ENCODE measurements at regions not wholly inside any gene's neighbourhood (a gene's known extent, or its start where the extent isn't known, plus 50 kb on each side); places are given as distances from the start of the nearest gene placed in this dataset.

DNA sequence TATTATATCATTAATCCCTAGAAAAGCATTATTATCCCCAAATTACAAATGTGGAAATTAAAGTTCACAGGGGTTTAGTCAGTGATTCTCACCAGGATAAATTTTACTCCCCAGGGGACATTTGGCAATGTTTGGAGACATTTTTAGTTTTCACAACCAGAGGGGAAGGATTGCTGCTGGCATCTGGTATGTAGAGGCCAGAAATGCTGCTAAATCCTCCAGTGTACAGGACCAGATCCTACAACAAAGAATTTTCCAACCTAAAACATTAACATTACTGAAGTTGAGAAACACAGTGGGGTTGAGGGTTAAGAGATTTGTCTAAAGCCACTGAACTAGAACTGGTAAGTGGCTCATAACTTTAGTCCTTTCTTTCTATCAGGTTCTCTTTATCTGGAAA lies 162.0 kb upstream of the SYT6 start:
- no peak for DNase-seq (ENCODE audit: extremely low read depth in 1 of 2, low read depth in 1 of 2)

- DNase-seq (ENCODE audit: extremely low read depth in 1 of 2, low read depth in 1 of 2), result no peak
Measured at GRCh38 chr1:114314576-114314975, 160.9 kb upstream of the SYT6 start.

DNA sequence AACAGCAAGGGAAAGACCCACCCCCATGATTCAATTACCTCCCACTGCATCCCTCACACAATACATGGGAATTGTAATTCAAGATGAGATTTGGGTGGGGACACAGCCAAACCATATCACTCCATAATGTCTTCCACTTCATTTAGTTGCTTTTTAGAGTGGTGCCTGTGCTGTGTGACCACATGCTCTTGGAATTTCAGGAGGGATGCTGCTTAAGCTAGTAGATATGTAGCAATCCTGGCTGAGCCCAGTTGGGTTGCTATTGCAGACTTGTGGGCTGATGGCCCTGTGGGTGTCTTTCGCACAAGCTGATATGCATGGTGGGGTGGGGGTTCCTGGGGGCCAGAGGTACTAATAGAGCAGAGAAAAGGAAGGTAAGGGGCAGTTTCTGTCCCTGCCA lies 160.4 kb upstream of the SYT6 start:
- DNase-seq (ENCODE audit: extremely low read depth in 1 of 2, low read depth in 1 of 2), result no peak

GRCh38 chr1:114310695-114311271 lies 157.1 kb upstream of the SYT6 start:
- no peak for DNase-seq (ENCODE audit: extremely low read depth in 1 of 2, low read depth in 1 of 2)

GRCh38 chr1:114302821-114303220 lies 149.2 kb upstream of the SYT6 start:
- DNase-seq (ENCODE audit: extremely low read depth in 1 of 2, low read depth in 1 of 2), result no peak

DNA sequence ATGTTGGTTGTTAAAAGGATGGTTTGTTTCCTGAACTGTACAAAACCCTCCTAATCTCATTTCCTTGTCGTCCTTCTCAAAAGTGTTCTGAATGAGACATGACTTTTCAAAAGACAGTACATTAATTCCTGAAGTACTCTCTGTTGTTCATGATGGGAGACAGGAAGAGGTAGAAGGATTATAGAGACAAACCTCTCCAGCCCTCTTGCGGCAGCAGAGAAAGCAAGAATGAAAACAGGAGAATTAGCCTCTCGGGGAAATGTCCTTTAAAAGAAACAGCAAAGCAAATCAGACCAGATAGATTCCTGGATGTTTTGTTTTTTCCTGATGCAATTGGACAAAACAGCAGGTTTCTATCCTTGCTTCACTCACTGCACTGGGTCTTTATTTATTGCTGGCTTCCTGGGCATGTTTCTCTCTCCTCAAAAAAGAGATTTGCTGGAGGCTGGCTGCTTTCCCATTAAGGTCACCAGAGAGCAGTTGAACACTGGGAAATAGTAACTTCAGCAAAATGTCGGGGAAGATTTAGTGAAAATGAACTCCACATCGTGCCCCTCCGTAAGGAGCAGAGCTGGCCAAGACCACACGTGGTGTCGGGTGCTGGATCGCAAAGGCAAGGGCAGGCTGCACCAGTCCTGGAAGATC lies 145.8 kb upstream of the SYT6 start:
- DNase-seq (ENCODE audit: extremely low read depth in 1 of 2, low read depth in 1 of 2), result no peak

GRCh38 chr1:114298008-114298407 lies 144.3 kb upstream of the SYT6 start:
- no peak for DNase-seq (ENCODE audit: extremely low read depth in 1 of 2, low read depth in 1 of 2)

DNA sequence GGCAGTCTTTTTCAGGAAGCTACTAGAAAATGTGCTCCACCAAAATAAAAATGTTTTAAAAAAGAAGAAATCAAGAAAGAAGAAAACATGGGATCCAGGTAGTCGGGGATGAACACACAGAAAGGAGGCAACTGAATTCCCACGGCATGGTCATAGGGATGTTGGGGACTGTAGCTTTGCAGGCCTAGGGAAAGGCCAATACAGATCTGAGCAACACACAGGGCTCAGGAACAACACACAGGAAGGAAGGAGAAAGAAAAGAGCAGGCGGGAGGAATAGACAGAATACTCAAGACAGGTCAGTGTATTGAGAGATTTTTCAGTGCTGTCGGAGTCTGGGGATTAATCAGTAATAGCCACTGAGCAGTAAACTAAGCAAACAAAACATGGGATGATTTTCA lies 142.7 kb upstream of the SYT6 start:
- DNase-seq (ENCODE audit: extremely low read depth in 1 of 2, low read depth in 1 of 2), result no peak

DNA sequence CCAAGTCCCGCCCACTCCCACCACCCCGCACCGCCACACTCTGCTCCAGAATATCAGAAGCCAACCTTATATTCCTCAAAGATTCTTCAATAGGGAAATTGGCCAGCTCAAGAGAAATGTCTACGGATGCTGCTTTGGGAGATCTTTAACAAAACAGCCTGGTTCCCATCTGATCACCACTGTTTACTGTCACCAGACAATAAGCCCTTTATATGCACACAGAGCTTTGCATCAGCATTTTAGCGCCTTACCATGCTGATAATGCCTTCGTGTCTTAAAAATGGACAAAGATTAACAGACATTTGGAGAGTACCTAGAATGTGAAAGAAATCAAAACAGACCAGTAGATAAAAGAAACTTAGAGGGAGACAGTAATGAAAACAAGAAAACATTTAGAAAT lies 141.7 kb upstream of the SYT6 start:
- no peak for DNase-seq (ENCODE audit: extremely low read depth in 1 of 2, low read depth in 1 of 2)

GRCh38 chr1:114292835-114293234 lies 139.2 kb upstream of the SYT6 start:
- DNase-seq (ENCODE audit: extremely low read depth in 1 of 2, low read depth in 1 of 2), result no peak

DNA sequence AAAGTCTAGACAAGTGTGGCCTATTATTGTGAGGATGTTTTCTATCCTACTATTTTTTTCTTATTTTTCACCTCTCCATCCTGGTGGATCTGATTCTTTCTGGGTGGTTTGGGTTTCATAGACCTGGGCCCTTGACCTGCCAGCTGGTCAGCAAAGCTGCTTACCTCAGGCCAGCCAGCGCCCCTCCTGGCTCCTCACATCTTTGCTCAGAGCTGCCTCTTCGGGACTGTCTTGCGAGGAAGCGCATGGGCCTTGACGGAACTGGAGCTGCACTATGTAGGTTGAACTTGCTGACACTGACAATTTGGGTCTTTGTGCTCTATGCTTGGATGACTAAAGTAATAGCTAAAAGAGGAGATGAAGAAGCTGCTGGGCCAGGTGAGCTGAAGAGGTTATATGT lies 138.5 kb upstream of the SYT6 start:
- no peak for DNase-seq (ENCODE audit: extremely low read depth in 1 of 2, low read depth in 1 of 2)

DNA sequence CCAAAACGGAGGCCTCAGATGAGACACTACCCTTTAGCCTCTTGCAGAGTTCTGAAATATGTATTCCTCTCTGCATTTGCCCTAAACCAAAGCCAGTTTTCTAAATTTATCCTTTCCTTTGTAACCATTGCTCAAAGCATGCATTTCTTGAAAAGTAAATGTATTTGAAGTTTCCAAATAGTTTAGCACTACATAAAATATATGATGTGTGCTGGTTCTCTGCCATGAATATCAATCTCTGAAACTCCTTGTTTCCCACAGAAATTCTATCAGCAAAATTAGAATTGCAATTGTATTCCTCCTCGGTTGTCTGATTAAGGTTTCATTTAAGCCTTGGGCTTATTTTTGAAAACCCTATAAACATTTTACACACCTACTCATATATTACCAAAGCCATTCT lies 137.1 kb upstream of the SYT6 start:
- no peak for DNase-seq (ENCODE audit: extremely low read depth in 1 of 2, low read depth in 1 of 2)

DNA sequence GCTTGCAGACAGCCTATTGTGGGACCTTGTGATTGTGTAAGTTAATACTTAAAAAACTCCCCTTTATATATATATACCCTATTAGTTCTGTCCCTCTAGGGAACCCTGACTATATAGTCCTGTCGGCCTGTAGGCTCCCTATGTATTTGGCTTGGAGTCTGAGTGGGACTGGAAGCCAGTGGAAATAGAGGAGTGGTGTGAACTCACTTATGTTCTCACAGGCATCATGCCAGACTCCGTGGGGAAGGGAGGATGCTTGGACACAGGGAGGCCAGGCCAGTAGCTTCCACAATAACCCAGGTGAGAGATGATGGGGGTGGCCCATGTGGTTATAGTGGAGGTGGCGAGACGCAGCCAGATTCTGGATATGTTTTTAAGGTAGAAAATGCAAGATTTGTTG lies 136.7 kb upstream of the SYT6 start:
- DNase-seq (ENCODE audit: extremely low read depth in 1 of 2, low read depth in 1 of 2), result no peak

- DNase-seq (ENCODE audit: extremely low read depth in 1 of 2, low read depth in 1 of 2), result no peak
Measured at GRCh38 chr1:114289824-114290223, 136.2 kb upstream of the SYT6 start.

- no peak for DNase-seq (ENCODE audit: extremely low read depth in 1 of 2, low read depth in 1 of 2)
Measured at GRCh38 chr1:114289306-114289705, 135.6 kb upstream of the SYT6 start.

DNA sequence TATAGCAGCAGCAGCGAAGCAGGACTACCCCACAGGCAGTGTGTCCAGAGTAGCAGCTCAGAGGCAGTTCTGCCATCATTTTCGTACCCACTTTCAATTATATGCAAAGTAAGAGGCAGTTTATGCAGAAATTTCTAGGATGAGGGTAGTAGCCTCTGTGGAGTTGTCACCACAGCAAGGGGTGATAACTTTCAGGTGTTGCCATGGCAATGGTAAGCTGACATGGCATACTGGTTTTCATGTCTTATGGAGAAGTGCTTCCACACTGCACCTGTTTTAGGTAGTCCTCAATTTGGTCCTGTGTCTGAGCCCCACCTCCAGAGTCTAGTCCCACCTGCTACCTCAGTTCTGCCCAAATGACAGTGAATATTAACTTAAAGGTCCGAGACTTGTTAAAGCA lies 133.3 kb upstream of the SYT6 start:
- no peak for DNase-seq (ENCODE audit: extremely low read depth in 1 of 2, low read depth in 1 of 2)

- DNase-seq (ENCODE audit: extremely low read depth in 1 of 2, low read depth in 1 of 2), result no peak
Measured at GRCh38 chr1:114286179-114286578, 132.5 kb upstream of the SYT6 start.

GRCh38 chr1:114282751-114283403 lies 129.2 kb upstream of the SYT6 start:
- DNase-seq (ENCODE audit: extremely low read depth in 1 of 2, low read depth in 1 of 2), result peak; percentile 61 to 71

DNA sequence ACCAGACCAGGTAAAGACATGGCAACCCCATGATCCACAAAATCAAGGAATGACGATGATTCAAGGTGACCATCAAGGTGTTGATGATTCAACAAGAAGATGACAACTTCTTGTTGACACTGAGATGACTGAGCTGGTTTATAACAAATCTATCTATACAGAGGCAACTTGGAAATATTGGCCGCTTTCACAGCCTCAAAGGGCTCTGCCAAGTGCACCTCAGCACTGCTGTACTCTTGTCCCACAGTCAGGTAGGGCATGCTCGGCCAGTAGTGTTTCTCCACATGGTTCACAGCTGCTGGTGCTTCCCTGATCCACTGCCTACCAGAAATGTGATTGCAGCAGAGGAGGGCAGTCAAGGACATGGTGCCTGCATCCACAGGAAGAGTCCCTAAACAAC lies 125.2 kb upstream of the SYT6 start:
- no peak for DNase-seq (ENCODE audit: extremely low read depth in 1 of 2, low read depth in 1 of 2)

DNA sequence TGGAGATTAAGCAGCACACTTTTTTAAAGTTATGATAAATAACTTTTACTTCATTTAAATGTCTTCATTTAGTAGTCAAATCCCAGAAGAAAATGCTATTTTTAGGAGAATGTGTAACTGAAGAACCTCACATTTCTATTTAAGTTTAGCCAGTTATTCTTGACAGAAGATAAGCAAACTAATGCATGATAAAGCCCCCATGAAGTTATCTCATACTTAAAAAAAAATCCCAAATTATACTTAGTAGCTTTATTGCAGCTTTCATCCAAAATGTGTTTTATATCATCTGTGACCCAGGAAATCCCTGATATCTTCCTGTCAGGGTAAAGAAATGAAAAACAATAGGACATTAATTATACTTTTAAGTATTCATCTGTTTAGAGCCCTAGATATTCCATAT lies 124.8 kb upstream of the SYT6 start:
- no peak for DNase-seq (ENCODE audit: extremely low read depth in 1 of 2, low read depth in 1 of 2)

- no peak for DNase-seq (ENCODE audit: extremely low read depth in 1 of 2, low read depth in 1 of 2)
Measured at GRCh38 chr1:114274621-114275317, 121.1 kb upstream of the SYT6 start.

DNA sequence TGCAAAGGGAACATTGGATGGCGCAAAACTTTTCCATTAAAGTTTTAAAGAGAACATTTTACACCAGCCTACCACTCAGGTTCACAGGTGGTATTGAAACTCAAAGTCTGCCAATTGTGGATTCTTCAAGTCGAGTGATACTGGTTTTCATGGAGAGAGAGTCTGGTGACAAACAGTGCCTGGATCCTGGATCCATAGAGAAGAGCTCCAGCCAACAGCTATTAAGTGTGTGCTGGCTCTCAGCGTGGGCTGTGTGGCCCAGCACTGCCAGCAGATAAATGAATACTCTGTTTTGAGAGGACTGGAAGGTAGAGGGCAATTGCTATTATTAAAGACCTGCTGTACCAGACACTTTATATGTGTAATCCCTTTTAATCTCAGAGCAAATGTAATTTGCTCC lies 118.9 kb upstream of the SYT6 start:
- DNase-seq (ENCODE audit: extremely low read depth in 1 of 2, low read depth in 1 of 2), result no peak
